HG03354 (cell line): ENCODE measurements at regions not wholly inside any gene's neighbourhood (a gene's known extent, or its start where the extent isn't known, plus 50 kb on each side); places are given as distances from the start of the nearest gene placed in this dataset.

Experiments used
- ATAC-seq: cut with Tn5 transposase; IDR thresholded peaks from one replicate; pipeline ENCODE4 v1.9.1; 2021; ENCODE audit warnings: mild to moderate bottlenecking; ENCODE audit not compliant: unreplicated experiment, poor library complexity, severe bottlenecking

DNA sequence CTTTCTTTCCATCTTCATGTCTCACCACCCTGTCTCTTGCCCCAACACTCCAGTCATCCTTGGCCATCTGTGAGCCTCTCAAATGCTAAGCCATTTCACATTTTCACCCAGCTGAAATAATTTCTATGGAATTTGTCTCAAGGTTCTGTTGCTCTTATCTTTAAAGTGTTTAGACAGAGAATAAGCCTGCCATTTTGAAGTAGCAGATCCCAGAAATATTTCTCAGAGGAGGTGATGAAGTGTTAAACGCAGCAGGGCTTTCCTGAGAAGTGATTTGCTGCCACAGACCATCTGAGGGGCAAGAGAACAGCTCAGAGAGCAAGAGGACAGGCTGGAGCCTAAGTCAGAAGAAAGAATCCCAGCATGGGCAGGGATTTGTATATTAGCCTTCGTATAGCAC is 71.6 kb upstream of the CLMN start:
- no peak for ATAC-seq

DNA sequence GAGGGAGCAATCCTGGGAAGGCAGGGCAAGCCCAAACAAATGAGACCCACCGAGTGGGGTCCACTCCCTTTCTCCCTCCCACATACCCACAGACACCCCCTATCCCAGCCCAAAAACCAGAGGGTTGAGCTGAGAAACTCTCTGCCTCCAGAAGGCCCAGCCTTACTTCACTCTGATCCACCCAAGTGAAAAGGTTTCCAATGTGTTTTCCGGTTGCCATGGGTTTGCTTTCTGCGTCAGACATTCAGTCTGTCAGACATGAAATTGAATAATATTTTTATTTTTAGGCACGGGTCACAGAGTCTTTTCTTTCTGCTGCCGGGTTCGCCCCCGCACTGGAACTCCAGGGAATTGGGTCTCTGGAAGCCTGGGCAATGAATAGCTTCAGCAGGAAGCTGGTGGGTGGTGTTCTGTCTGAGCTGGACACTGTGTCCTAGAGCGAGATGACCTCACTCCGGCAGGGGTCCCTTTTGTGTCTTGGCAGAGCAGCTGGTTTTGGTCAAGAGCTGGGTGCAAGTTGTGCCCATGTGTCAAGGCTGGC is 69.8 kb upstream of the CLMN start:
- ATAC-seq: no peak

DNA sequence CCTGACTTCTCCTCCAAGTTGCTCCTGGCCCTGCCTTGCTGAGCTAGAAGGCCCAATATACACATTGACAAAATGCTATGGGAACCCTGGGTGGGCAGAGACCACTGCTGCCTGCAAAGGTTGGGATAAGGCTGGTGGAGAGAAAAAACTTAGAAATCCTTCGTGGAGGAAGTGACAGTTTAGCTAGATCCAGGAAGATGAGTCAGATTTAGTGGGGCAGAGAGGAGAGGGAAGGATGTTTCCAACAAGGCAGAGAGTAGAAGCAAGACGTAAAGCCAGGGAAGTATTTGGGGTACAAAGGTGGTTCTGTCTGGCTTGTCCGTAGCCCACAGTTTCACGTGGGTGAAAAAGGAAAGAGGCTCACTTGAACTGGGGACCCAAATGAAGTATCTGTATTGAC is 69.0 kb upstream of the CLMN start:
- no peak for ATAC-seq

DNA sequence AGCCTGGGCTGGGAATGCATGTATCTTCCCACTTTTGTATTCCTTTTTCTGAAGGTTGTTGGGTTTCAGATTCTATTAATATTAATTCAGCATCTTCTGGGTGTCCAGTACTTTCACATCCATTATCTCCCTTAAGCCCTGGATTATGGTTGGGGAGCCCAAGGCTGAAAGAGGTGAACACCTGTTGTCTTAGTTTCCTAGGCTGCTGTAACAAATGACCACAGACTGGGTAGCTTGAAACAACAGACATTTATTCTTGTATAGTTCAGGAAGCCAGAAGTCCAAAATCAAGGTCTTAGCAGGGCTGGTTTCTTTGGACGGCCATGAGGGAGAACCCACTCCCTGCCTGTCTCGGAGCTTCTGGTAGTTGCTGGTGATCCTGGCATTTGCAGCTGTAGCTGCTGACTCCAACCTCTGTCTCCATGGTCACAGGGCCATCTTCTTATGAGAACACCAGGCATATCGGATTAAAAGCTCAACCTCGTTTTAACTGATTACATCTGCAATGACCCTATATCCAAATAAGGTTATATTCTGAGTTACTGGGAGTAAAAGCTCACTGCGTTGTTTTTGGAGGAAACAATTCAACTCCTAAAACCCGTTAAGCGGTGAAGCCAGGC is 68.2 kb upstream of the CLMN start:
- no peak for ATAC-seq

DNA sequence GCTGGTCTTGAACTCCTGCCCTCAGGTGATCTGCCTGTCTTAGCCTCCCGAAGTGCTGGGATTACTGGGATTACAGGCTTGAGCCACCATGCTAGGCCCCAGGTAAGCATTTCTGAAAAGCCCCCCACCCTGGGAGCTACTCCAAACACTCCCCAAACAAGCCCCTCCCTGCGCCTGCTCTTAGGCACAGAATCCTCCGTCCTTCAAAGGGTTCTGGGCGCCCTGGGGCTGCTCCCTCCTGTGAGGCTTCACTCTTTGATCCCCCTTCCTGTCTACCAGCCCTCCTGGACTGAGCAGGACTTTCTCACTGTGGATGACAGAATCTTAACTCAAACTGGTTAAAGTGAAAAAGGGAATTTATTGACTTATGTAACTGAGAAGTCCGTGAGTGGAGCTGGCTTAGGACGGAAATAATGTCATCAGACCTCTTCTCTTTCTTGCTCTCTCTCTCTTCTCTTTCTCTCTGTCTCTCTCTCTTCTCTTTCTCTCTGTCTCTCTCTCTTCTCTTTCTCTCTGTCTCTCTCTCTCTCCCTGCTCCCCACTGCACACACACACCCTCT is 66.9 kb upstream of the CLMN start:
- ATAC-seq: no peak

DNA sequence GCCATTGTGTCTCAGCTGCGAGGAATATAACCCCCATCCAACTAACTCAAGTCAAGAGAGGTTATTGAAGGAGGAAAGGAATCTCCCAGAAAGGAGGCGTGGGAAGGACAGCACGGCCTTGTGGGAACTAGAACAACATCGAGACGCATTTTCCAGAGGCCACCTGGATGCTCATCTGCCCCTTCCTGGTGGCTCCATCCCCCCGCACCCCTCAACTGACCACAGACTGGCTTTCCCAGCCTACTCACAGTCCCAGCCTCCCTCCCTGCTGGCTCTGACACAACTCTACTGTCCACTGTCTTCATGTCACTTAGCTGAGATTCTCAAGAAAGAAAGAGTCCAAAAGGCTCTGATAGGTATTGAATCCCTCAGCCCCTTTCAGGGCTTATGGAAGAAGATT is 66.0 kb upstream of the CLMN start:
- no peak for ATAC-seq

DNA sequence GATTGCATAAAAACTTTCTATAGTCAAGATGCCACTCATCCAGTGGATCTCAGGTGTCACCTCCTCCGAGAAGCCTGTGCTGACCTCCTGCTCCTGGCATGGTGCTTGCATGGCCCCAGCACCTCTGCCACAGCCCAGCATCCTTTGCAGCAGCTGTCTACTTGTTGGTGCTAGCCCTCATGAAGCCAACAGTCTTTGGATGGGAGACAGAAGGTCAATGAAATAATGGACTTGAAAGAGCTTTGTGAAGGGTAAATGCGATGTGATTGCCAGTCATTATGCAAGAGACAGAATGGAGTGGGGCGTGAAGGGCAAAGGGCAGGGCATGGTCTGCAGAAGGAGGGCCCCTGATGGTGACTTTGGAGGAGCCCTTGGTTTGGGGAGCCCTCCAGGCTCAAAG is 63.0 kb upstream of the CLMN start:
- ATAC-seq: no peak

DNA sequence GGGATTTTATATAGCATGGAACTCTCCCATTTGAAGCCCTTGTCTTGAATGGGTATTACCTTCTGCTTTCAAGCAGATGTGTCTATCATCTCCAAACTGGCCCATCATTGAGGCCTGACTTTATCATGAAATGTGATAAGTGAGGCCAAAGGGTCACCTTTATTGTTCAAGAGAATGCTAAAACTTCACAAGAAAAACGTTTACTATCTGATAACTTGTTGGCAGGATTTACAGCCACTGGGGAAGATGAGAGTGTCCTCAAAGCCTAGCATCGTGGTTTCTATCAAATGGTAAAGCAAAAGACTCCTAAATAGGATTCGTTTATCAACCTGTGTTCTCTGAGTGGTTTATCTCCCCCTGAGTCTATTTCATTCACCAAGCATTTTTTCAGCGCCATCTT is 62.0 kb upstream of the CLMN start:
- ATAC-seq: no peak

DNA sequence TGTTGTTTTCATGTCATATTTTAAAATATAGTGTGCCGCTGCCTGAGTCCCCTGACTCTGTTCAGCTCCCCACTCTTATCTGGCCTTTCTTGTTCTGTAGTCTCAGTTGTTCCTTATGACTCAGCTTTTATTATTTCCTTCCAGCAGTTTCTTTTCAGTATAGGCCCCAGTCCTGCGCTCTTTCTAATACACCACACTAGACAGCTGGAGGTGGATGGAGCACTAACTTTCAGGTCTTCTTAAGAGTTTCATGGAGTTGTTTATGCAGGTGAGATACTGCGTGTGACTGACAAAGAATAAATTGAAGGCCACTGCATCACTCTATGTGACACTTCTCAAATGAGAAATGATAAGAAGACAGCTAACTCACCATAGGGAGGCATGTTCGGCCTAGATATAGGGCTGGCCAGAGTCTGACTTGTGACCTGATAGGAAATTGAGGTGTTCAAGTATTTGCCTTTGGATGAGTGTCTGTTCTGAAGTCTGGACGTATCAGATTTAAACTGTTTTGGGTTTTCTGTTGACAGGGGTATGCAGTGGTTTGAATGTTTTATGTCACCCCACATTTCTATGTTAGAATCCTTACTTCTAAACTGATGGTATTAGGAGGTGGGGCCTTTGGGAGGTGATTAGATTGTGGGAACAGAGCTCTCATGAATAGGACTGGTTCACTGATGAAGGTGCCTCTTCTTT is 60.8 kb upstream of the CLMN start:
- ATAC-seq: no peak

DNA sequence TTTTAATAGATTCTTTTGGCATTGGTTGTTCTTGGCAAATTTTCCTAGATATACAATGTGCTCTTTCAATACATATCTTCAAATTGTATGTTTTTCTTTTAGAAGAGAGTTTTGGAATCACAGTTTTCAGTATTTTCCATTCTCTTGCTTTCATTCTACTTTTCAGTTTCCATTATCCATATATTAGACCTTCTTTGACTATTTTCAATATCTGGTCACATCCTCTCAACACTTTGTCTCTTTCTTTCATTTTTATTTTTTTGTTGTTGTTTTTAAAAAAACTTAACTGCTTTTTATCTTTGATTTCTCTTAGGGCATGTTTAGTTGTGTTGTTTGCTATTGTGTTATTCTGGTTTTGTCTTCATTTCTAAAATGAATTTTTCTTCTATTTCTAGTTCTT is 59.9 kb upstream of the CLMN start:
- ATAC-seq: no peak

DNA sequence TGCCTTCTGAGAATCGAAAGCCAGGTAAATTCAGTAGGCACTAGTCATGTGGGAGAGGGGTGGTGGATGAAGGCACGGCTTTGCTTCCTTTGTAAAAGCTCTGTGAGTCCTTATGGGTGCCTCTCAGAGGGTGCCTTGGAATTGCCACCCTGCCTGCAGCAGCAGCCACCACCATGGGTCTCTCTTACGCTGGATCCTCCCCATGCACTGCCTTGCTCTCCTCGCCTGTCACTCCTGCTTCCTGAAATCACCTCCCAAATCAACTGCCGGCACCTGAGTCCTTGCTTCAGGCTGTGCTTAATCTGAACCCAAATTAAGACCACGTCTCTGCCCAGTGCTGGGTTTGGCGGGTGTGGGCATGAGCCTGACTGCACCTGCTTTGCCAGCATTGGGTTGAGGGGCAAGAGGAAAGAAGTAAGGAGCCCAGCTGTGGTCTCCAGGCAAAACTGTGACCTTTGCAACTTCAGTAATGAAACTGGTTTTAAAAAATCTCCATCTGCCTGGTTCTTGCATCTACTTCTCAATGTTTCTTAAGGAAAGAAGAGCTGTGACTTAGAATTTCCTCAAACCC is 55.9 kb upstream of the CLMN start:
- ATAC-seq: no peak

DNA sequence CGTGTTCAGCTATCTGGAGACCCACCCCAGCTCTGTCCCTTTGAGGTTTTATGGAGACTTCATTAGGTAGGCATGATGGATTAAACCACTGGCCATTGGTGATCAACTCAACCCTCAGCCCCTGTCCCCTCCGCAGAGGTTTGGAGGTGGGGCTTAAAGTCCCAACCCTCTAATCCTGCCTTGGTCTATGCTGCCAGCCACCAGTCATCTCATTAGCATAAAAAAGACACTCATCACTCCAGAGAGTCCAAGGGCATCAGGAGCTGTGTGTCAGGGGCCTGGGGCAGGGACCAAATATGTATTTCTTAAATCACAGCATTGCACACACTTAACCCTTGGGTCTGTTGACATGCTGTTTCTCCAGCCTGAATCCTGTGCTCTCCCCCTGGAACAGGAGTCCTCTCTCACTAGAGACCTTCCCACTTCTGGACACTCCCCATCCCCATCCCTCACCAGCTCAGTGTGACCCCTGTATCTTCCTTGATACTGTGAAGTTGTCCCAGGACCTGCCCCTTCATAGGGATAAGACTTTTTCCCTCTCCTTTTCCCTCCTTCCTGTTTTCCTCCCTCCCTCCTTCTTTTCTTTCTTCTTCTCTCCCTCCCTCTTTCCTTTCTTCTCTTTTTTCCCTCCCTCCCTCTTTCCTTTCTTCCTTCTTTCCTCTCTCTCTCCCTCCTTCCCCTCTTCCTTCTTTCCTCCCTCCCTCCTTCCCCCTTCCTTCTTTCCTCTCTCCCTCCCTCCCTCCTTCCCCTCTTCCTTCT is 54.7 kb upstream of the CLMN start:
- no peak for ATAC-seq

DNA sequence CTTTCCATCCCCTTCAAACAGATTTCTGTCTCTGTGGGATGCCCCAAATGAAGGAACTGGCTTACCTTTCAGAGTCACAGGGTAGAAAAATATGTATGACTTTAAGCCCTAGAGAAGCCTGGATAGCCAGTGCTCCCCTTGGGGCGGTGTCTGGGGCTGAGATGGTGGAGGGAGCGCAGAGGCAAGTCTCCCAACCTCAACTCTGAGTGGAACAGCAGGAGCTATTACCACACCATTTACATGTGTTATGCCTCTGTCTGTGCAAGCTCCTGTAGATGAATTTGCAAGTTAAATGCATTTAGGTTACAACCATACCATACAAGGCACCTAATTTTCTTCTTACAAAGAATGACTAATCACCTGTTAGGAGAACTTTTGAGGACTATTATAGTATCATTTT is 50.4 kb upstream of the CLMN start:
- no peak for ATAC-seq
